ENCODE measurements at regions not wholly inside any gene's neighbourhood (a gene's known extent, or its start where the extent isn't known, plus 50 kb on each side); places are given as distances from the start of the nearest gene placed in this dataset.

- TF ChIP-seq EZH2 (IDR thresholded peaks at IDR 0.05) (no peak), POLR2AphosphoS5 (IDR thresholded peaks at IDR 0.05; ENCODE audit: borderline replicate concordance, low read depth, low read length) (no peak)
Measured at GRCh38 chr9:12920437-12920836, 145.6 kb downstream of the LURAP1L start.

All from SK-N-MC (cell line).